NCI-H510A treated with DMSO at 0.1 percent for 48 hours (cell line): ENCODE measurements at regions not wholly inside any gene's neighbourhood (a gene's known extent, or its start where the extent isn't known, plus 50 kb on each side); places are given as distances from the start of the nearest gene placed in this dataset.
"Not testable (repeated sequence)": the region's sequence is repeated elsewhere in the genome, so short reads cannot be mapped to it uniquely, and the experiment has no call there.

Source experiments
- DNase-seq: peaks from one replicate; lab custom pipeline; 2025; lab: John Stamatoyannopoulos, UW

DNA sequence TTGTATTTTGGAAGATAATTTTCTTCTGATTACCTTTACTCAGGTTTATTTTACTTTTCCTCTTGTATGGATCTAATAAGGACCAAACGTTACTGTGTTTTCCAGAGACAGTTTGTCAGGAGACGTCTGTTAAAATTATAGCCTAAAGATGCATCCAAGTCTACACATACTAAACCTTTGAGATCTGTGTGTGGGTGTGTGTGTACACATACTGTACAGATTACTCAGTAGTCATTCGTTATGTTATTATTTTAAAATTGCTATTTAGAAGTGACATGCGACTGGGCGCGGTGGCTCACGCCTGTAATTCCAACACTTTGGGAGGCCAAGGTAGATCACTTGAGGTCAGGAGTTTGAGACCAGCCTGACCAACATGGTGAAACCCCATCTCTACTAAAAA is 51.6 kb upstream of the CNTLN start:
- no peak for DNase-seq

DNA sequence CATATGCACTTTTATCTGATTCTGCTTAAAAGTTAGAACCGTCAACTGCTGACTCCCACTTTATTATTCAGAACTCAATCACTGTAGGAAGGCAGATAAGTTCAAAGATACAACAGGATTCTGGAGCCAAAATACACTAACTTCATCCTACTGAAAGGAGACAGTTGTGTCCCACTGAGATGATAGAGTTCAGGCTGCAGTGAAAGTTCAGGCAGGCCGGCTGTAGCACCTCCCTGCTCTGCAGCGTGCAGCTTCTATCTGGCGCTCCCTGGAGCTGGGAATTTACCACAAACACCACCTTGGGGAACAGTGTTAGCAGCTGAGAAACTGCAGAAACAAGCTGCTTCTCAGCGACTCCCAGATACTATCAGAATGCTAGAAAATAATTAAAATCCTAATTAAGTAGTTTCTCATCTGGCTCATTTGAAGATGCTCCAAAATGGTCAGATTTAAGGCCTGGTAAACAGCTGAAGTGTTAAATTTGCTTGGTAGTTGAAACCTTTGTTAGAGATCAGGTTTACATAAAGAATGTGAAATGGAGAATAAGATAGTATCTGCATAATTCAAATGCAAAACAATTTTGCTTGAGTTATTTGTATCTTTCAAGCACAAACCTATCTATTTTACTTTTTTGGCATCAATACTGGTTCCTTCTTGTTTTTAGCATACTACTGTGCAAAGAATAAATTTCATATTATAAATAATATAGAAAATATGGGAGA is 52.3 kb upstream of the CNTLN start:
- no peak for DNase-seq

DNA sequence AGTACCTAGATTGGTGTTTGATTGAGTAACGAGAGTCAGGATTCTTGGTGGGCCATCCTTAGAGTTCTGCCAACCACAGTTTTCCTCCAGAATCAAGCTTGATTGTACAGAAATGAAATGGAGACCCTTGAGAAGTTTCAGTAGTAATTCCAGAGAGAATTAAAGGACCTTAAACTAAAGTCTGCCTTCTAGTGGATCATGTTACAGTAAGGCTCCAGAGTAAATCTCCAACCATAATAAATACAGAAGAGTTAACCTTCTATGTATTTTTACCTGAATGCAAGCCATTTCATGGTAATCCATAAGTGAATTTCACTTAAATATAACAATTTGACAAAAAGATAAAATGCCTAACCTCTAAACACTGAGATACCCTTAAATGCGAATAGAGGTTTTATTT is 53.0 kb upstream of the CNTLN start:
- DNase-seq = no peak

DNA sequence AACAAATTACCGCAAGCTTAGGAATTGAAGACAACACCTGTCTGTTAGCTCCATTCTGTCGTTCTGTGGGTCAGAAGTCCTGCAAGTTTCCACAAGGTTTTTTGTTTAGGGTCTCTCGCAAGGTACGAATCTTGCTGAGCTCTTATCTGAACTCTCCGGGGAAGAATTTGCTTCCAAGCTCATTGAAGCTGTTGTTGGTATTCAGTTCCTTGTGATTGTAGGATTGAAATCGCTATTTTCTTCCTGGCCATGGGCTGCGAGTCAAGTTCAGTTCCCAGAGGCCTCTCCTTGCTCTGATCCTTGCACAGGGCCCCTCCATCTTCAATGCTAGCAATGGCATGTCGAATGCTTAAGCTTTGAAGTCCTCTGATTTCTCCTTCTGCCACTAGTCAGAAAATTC is 53.5 kb upstream of the CNTLN start:
- no peak for DNase-seq

DNA sequence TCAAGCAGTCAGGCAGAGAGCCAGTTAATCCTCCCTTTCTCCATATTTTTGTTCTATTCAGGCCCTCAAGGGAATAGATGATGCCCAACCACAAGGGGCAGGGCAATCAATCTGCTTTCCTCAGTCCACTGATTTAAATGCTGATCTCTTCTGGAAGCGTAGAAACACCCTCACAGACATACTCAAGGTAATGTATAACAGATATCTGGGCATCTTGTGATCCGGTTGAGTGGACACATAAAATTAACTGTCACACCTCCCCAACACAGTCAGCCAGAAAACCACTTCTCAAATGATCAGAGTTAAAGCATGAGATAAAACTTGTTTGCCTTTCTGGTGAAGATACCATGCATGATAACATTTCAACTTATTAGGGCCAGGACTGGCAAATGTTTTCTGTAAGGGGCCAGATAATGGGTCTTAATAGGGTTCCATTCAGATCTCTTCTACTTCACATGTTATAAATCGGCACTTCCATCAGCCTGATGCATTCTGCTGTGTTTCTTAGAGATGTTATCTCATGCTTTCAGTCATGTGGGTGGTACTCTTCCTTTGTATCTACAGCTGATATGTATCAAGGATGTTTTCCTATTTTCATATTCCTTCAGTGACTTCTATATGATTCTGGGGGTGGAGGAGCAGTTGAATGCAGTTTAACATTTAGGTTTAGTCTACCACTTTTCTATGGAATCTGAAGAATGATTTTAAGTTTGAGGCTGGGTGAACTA is 58.9 kb upstream of the CNTLN start:
- no peak for DNase-seq

DNA sequence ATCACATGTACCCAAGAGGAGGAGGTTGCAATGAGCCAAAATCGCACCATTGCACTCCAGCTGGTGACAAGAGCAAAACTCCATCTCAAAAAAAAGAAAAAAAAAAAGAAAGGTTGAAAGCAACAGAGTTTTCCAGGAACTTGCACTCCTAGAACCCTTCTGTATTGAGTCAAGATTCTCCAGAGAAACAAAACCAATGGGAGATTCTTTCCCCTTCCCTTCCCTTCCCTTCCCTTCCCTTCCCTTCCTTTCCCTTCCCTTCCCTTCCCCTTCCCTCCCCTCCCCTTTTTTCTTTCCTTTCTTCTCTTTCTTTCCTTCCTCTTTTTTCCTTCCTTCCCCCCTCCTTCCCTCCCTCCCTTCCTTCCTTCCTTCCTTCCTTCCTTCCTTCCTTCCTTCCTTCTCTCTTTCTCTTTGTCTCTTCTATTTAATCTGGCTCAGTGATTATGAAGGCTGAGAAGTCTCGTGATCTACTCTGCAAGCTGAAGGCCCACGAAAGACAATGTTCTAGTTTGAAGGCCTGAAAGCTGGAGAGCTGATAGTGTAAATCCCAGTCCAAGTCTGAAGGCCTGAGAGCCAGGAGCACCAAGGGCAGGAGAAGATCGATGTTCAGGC is 59.6 kb upstream of the CNTLN start:
- DNase-seq = no peak

DNA sequence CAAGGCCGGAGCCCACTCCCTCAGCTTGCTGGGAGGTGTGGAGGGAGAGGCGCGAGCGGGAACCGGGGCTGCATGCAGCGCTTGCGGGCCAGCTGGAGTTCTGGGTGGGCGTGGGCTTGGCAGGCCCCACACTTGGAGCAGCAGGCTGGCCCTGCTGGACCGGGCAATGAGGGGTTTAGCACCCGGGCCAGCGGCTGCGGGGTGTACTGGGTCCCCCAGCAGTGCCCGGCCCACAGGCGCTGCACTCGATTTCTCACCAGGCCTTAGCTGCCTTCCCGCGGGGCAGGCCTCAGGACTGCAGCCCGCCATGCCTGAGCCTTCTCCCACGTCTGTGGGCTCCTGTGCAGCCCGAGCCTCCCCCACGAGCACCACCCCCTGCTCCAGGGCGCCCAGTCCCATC is 62.3 kb upstream of the CNTLN start:
- DNase-seq = not testable (repeated sequence)

DNA sequence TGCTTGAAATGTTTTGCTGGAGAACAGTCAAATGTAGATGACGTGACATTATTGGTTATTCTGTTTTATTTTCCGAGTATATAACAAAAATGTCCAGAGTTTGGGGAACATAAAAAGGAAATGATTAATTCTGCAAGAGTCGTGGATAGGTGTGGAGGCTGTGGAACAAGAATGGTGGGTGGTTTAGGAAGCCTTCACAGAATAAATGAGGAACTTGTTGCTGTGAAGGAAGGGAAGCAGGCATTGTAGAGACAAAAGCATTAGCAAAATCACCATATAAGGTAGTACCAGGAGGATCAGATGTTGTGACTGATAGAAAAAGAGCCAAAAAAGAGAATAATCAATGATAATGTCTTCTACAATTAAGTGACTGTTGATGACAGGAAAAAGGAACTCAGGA is 66.2 kb upstream of the CNTLN start:
- DNase-seq = no peak

DNA sequence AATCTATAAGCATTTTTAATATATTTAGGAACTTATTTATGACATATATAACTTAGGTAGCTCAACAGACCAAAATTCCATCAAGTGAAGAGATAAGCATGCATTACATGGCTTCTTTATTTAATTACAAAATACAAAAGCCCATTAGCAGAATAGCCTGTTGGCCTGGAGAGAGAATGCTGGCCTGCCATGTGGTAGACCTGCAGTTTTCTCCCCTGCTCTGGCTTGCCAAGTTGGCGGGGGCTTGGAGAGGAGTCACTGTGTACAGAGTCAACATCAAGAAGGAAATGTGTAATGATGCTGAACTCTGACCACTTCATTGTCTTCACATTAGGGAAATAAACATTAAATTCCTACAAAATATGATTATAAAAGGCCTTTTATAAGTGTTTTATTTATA is 69.8 kb upstream of the CNTLN start:
- DNase-seq = no peak

DNA sequence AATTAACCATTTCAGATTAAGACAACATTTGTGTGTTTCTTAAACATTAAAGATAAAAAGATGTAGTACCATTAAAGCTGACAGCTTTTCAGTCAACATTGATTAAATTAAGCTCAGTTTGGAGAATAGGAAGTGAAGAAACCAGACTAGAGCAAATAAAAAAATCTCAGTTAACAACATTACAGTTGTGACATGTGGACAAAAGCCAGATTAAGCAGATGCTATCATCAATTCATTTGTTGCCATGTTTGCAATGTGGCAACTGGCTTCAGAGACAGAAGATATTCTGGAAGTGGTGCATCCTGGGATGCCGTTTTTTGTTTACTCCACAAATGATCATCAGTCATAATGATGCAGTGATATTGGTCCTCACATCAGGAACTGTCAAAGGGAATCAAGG is 70.3 kb upstream of the CNTLN start:
- no peak for DNase-seq

DNA sequence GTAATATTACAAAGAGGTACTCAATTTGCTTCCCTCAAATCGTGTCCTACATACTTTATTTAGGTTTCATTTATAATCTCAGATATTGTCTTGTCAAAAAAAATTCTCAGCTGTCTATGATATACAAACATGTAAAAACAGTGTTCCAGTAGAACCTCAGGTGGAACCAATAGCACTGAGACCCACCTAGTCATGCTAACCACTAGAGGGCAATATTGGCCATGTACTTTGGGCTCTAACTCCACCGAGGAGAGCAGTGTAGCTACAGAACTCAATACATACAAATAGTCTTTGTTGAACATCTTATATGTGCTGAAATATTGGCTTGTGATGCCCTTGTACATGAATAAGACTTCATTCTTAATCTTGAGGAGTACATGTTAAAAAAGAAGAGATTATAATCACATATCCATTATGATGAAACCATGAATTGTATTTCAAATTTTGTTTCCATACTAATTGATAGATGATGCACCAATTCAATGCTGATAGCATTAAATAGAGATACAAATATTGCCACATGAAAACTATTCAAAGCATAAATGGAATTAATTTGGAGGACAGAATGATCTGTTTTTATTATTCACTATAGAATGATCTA is 71.2 kb upstream of the CNTLN start:
- DNase-seq = peak; percentile 2

DNA sequence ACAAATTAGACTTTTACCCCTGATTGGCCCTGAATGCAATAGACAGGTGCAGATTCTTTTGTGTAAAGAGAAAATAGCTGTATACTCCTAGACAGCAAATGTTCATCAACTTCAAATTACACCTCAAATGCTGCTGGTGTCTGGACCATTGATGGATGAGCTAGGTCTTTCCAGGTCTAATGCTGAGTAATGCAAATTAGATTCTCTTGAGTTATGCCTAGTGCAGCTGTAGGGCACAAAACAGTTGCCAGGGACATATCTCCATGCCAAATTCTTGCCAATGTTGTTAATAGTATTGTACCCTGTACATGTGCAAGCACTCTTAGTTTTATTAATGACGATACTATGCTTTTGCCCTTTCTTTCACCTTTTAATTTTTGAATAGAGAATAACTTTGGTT is 72.3 kb upstream of the CNTLN start:
- no peak for DNase-seq

DNA sequence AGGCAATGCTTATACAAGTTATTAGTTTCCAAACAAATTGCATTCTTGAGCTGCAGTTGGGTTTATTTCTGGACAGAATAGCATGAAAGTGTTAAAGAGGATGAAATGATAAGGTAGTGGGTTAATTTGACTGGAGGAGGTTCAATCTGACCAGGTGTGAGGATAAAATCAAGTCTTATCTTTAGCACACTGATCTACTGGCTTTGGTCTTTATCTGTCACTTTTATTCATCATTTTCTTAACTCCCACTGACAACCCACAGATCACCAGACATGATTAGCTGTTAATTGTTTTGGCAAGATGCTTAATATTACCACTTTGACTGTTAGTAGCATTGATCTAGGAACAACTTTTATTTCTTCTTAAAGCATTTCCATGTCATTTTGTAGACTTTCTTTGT is 74.4 kb upstream of the CNTLN start:
- no peak for DNase-seq

DNA sequence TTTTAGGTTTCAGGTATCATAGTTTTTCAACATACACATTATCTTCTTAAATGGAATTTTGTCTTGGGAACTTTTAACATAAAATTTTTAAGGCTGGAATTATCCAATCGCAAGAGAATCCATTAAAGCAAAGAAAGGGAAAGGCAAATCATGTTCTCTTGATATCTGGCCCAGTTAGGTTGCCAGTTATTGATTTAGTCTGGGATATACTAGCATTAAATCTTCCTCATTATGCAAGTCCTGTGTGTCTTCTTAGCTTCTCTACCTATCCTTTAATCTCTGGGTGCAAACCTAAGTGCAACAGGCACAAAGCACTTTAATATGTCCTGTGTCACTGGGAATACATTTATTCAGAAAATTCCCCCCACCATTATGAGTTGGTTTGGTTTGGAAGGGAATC is 75.4 kb upstream of the CNTLN start:
- no peak for DNase-seq

DNA sequence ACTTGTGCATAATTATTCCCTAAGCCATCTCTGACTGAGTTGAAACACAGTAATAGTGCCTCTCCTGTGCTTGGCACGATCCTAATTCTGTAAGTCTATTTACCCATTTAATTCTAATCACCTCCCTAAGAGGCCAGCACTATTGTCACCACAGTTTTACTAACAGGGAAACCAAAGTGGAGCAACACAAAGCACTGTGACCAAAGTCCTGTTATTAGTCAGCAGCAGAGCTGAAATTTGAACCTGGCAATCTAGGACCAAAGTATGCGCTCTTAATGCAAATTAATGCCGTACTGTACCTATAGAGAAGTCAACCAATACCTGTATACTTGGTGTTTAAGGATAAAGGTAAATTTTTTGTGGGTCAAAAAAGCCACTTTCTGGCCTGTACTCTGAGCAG is 77.1 kb upstream of the CNTLN start:
- no peak for DNase-seq

DNA sequence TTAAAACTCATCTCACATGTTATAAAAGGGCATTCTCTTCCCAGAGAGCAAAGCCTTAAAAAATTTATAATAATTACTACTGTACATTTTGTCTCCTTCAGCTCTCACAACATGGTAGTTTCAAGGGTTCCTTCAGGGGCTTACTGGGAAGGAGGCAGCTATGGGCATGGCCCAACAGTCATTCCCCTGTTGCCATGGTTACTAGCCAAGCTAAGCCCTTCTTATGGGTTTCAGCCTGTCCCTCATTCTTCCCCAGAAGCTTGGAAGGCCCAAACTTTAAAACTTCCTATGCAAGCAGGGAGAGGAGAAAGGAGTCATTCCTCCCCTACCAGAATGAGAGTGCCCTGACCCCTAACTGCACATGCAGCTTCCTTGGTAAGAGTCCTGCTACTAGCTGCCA is 82.2 kb upstream of the CNTLN start:
- DNase-seq = no peak

DNA sequence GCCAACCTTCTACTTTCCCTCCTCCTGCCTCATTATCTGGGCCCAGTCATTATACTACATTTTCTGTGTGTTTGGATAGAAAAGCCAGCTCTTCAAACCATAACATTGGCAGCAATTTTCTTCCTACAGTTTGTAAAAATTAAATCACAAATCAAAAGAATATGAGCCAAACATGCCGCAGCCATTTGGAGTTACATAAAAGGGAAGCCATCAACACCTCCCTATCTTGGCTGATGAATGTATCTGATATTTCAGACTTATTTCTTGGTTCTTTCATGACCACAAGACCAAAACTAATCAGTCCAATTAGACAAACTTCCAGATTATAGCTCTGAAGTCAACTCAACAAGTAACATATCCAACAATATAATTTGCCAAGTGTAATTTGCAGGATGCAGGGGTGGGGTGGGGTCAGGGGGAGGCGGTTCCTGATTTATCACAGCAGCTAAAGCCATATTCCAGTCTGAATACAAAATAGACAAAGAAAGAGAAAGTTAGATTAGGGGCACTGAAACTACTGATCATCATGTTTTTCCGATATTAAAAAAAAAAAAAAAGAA is 89.4 kb upstream of the CNTLN start:
- no peak for DNase-seq

DNA sequence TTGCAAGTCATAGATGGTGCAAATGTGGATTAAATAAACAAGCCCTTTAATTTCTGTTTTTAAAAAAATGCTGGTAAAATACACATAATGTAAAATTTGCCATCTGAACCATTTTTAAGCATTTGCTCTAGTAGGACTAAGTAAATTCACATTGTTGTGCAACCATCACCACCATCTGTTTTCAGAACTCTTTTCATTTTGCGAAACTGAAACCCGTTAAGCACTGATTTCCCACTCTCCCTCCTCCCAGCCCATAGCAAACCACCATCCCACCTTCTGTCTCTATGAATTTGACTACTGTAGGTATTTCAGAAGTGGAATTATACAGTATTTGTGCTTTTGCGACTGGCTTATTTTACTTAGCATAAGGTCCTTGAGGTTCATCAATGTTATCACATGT is 103.3 kb upstream of the CNTLN start:
- no peak for DNase-seq

DNA sequence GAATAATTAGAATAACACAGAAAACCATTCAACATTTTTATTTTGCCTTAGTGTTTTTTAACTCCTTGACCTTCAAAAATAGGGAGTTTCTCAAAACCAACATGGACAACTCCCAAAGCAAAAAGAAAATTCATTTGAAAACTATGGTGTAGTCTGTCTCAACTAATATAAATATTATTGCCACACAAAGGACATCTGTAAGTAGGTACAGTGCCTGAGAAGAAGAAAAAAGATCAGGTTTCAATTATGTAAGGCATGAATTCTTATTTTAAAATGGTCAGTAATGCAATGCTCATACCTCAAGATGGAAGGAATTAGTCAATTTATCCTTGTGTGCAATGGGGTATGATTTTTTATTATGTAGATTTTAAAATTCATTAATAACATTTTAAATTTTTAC is 109.6 kb upstream of the CNTLN start:
- no peak for DNase-seq

DNA sequence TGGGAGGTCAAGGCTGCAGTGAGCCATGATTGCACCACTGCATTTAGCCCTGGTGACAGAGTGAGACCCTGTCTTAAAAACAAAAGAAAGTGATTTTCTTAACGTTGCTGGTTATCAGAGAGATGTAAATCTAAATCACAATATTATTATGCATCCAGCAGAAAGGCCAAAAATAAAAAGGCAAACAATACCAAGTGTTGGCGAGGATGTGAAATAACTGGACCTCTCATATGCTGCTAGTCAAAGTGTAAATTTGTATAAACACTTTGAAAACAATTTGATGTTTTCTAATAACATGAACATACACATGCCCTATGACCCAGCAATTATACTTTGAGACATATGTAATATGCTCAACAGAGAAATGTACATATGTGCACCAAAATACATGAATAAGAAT is 110.7 kb upstream of the CNTLN start:
- DNase-seq = no peak

DNA sequence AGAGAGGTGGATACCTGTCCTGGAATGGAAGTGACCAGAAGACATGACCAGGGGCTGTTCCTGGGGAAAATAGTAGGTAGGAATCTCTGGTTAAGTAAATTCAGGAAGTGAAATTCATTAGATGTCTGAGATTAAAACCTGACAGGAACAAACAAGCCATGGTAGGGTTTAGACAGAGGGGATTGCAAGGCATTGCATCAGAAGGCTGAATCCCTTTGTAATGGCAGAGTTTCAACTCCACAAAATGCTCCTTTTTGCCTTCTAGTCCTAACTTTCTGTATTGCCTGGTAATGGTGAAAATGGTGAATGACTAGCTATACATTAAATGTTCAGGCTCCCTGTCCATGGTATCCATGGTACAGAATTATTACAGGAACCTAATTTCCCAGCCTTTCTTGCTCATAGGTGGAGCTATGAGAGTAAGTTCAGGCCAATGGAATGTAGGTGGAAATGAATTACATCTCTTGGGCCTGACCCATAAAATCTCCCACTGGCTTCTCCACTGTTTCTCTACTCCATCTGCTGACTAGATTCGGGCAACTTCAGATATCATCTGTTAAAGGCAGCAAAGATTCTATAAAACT is 113.4 kb upstream of the CNTLN start:
- DNase-seq = no peak

DNA sequence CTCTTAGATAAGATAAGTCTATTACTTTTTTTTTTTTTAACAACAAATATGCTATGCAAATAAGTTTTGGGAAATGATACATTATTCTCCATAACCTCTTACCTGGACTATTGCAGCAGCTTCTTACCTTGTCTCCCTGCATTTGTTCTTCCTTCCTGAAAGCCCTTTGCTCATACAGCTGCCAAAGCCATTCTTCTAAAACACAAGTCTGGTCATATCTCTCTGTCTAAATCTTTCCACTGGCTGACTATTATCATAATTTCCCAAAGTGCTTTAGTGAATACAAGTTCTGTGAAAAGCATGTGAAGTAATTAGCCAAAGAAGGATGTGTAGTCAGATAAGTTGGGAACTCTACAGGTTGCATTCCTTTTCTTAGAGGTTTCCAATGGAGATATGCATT is 115.4 kb upstream of the CNTLN start:
- DNase-seq = no peak
